Thyroid gland (tissue), 4 donors: ENCODE measurements at regions not wholly inside any gene's neighbourhood (a gene's known extent, or its start where the extent isn't known, plus 50 kb on each side); places are given as distances from the start of the nearest gene placed in this dataset.

Source experiments
- DNase-seq, 2 donors: peaks; one replicate each; pipeline ENCODE4 v3.0.0-alpha.2; 2019
- H3K27ac ChIP-seq, 3 donors: fragments of 200-600 bp; sonication (generic); 1 replicate in 2 of 3; 2 replicates in 1 of 3; pipeline ENCODE4 v1.5.1; 2016 to 2019; ENCODE audit warnings: mild to moderate bottlenecking in 1 of 3, moderate library complexity in 1 of 3
- H3K27me3 ChIP-seq: fragments of 200-600 bp; sonication (generic); one replicate; pipeline ENCODE4 v1.5.1; 2019
- H3K36me3 ChIP-seq, 2 donors: fragments of 200-600 bp; sonication (generic); one replicate each; pipeline ENCODE4 v1.5.1; 2016 to 2019
- H3K4me1 ChIP-seq, 2 donors: fragments of 200-600 bp; sonication (generic); one replicate each; pipeline ENCODE4 v1.5.1; 2017 to 2019
- H3K4me3 ChIP-seq, 3 donors: fragments of 200-600 bp; sonication (generic); replicated peaks in 1 of 3; 1 replicate in 2 of 3; 2 replicates in 1 of 3; pipeline ENCODE4 v1.5.1; 2016; ENCODE audit warnings: mild to moderate bottlenecking in 1 of 3
- H3K9me3 ChIP-seq: fragments of 200-600 bp; sonication (generic); one replicate; pipeline ENCODE4 v1.5.1; 2017
- POLR2A ChIP-seq, 2 donors: fragments of 450-650 bp; IDR thresholded peaks; one replicate each; pipeline ENCODE4 v1.6.1; 2017; ENCODE audit warnings: antibody characterized with exemption in 2 of 2, mild to moderate bottlenecking in 2 of 2, moderate library complexity in 1 of 2
- WGBS, 2 donors: methylation state at CpG; one replicate each; pipeline ENCODE4 v1.1.5; 2017; 5-methylcytosine and 5-hydroxymethylcytosine counted together
- intact Hi-C: fragments of 100-400 bp; cut with DNase I; formaldehyde crosslinking; loops from one replicate; pipeline ENCODE4 v1.15.1; 2023
- TF ChIP-seq, protein P1 (sequence below), 6 experiments: fragments of 200-600 bp in 3 of 6; fragments of 450-650 bp in 3 of 6; sonication (generic) in 3 of 6; IDR thresholded peaks; one replicate each; pipeline ENCODE4 v1.5.1; 2016 to 2019; ENCODE audit warnings: antibody characterized with exemption in 6 of 6, mild to moderate bottlenecking in 2 of 6, inconsistent platforms in 1 of 6, moderate library complexity in 1 of 6

GRCh38 chr18:31246460-31246859, 71.5 kb upstream of the DSG1 start:
- H3K4me1 ChIP-seq: peaks cover 29 to 41% of the 10 kb centered on the region in 2 donors
- intact Hi-C loops: no loop called here
- no peak for TF ChIP-seq POLR2A (IDR thresholded peaks at IDR 0.05)
- TF ChIP-seq, protein P1, sequence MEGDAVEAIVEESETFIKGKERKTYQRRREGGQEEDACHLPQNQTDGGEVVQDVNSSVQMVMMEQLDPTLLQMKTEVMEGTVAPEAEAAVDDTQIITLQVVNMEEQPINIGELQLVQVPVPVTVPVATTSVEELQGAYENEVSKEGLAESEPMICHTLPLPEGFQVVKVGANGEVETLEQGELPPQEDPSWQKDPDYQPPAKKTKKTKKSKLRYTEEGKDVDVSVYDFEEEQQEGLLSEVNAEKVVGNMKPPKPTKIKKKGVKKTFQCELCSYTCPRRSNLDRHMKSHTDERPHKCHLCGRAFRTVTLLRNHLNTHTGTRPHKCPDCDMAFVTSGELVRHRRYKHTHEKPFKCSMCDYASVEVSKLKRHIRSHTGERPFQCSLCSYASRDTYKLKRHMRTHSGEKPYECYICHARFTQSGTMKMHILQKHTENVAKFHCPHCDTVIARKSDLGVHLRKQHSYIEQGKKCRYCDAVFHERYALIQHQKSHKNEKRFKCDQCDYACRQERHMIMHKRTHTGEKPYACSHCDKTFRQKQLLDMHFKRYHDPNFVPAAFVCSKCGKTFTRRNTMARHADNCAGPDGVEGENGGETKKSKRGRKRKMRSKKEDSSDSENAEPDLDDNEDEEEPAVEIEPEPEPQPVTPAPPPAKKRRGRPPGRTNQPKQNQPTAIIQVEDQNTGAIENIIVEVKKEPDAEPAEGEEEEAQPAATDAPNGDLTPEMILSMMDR (IDR thresholded peaks at IDR 0.05): no peak
- no peaks in the 10 kb centered on the region for H3K36me3 ChIP-seq
- no peak for DNase-seq
- no peak overlapping the region for H3K4me3 ChIP-seq
- WGBS, 2 donors: 72 to 88% methylated on average over 2 of the region's 2 CpGs
- no peaks in the 10 kb centered on the region for H3K9me3 ChIP-seq
- no peak overlapping the region for H3K27ac ChIP-seq
- H3K27me3 ChIP-seq: no peaks in the 10 kb centered on the region

DNA sequence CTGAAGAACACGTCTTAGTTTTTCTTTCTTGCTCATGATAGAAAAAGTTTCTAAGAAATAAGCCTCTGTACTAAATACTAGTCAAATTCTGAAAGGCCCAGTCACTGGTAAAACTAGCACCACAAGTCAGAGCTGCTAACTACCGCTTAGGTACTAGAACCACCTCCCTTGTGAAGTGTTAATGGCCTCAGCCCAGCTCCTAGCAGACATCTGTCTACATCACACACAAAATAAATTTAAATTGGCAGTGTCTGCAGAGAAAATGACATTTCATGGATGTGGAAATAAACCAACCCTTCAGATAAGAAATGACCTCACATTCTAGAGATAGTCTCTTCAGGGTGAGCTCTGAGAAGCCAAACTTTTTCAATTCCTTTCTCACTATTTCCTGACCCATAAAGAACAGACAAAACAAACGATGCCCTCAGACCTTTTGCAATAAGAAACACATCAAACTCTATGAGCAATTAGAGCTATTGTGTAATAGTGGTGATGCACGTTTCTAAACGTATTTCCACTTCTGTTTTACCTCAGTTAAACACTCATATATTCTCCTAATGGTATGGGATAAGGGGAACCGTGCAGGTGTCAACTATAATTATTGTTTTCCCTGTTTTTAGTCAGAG, 70.3 kb upstream of the DSG1 start:
- DNase-seq: no peak
- no peaks in the 10 kb centered on the region for H3K9me3 ChIP-seq
- peaks cover 23 to 32% of the 10 kb centered on the region in 2 donors for H3K4me1 ChIP-seq
- no peaks in the 10 kb centered on the region for H3K27me3 ChIP-seq
- H3K36me3 ChIP-seq: no peaks in the 10 kb centered on the region
- intact Hi-C loops: no loop called here
- H3K27ac ChIP-seq: no peak overlapping the region
- WGBS, 2 donors: 76 to 87% methylated on average over 6 of the region's 6 CpGs
- no peak overlapping the region for H3K4me3 ChIP-seq
- no peak for TF ChIP-seq POLR2A (IDR thresholded peaks at IDR 0.05)
- TF ChIP-seq, protein P1 (IDR thresholded peaks at IDR 0.05): no peak

DNA sequence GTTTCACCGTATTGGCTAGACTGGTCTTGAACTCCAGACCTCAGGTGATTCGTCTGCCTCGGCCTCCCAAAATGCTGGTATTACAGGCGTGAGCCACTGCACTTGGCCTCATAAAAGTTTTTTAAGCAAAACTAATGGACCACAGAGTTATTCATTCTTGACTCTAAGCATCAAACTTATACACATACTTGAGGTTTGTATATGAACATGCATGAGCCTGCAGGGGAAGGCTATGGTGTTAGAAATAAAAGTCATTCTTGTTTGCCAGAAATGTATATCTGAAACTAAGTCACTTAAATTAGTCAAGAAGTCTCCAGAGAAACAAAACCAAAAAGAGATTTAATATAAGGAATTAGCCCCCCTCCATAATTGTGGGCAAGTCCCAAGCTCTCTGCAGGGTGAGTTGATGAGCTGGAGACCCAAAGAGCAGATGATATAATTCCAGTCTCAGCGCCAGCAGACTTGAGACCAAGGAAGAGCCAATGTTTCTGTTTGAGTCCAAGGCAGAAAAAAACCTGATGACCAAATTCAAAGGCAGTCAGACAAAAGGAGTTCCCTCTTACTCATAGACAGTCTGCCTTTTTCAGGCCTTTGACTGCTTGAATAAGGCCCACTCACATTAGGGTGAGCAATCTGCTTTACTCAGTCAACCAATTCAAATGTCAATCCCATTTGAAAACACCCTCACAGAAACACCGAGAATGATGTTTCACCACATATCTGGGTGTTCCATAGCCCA, 69.0 kb upstream of the DSG1 start:
- Histone ChIP-seq H3K36me3 (no peaks in the 10 kb centered on the region), H3K4me3 (no peak overlapping the region), H3K4me1 (peaks cover 16 to 21% of the 10 kb centered on the region in 2 donors), H3K9me3 (no peaks in the 10 kb centered on the region), H3K27me3 (no peaks in the 10 kb centered on the region), H3K27ac (no peak overlapping the region)
- intact Hi-C loops: no loop called here
- no peak for DNase-seq
- TF ChIP-seq, protein P1 (IDR thresholded peaks at IDR 0.05): no peak
- TF ChIP-seq POLR2A (IDR thresholded peaks at IDR 0.05): no peak
- 94 to 96% methylated on average over 6 of the region's 6 CpGs for WGBS, 2 donors

- Histone ChIP-seq H3K27ac (no peak overlapping the region), H3K36me3 (no peaks in the 10 kb centered on the region), H3K27me3 (no peaks in the 10 kb centered on the region), H3K4me3 (no peak overlapping the region), H3K4me1 (peaks cover 3 to 7% of the 10 kb centered on the region in 2 donors), H3K9me3 (no peaks in the 10 kb centered on the region)
- no peak for TF ChIP-seq POLR2A (IDR thresholded peaks at IDR 0.05)
- intact Hi-C loops: no loop called here
- 78 to 83% methylated on average over 2 of the region's 2 CpGs for WGBS, 2 donors
- DNase-seq: no peak
These were observed 67.1 kb upstream of the DSG1 start for GRCh38 chr18:31250902-31251301.

DNA sequence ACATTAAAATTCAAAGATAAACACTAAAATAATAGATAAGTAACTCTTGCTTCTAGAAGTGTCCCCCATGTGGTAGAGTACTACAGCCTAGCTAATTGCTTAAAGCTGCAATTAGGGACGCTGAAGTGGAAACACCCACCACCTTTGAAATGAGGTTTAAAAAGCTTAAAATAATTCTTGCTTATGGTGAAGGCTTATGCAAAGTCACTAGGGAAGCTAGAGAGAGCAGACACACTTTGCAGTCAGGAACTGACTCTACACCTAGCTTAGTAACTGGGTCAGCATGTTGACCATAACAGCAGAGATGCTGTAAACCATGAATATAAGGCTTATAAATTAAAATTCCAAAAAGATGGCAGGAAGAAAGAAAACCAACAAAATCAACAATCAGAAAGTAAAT, 65.4 kb upstream of the DSG1 start:
- Histone ChIP-seq H3K27ac (no peak overlapping the region), H3K27me3 (no peaks in the 10 kb centered on the region), H3K4me1 (peaks cover 0 to 7% of the 10 kb centered on the region in 2 donors), H3K4me3 (no peak overlapping the region), H3K9me3 (no peaks in the 10 kb centered on the region), H3K36me3 (no peaks in the 10 kb centered on the region)
- no peak for DNase-seq
- WGBS, 2 donors: 60 to 75% methylated on average over 1 of the region's 1 CpG
- TF ChIP-seq, protein P1 (IDR thresholded peaks at IDR 0.05): no peak
- TF ChIP-seq POLR2A (IDR thresholded peaks at IDR 0.05): no peak
- intact Hi-C loops: no loop called here
